ENCODE measurements at regions not wholly inside any gene's neighbourhood (a gene's known extent, or its start where the extent isn't known, plus 50 kb on each side); places are given as distances from the start of the nearest gene placed in this dataset.

DNA sequence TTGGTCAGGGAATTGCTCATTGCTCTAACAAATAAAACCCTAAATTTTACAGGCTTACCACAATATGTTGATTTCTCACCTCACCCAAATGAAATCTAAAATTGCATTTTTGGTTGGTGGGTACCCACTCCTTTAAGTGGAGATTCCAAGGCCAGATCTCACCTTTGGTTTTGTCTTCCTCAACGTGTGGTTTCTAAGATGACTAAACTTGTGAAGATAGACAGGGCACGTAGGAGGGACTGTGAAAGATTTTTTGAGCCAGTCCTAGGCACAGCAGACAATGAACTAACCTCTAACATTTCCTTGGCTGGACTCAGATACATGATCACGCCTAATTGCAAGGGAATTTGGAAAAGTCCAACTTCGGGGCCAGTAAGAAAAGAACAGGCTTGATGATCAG, 1003.9 kb downstream of the FLRT2 start:
- ChIA-PET CTCF (no interaction called here), POLR2A (no interaction called here)
- TF ChIP-seq, protein P1, sequence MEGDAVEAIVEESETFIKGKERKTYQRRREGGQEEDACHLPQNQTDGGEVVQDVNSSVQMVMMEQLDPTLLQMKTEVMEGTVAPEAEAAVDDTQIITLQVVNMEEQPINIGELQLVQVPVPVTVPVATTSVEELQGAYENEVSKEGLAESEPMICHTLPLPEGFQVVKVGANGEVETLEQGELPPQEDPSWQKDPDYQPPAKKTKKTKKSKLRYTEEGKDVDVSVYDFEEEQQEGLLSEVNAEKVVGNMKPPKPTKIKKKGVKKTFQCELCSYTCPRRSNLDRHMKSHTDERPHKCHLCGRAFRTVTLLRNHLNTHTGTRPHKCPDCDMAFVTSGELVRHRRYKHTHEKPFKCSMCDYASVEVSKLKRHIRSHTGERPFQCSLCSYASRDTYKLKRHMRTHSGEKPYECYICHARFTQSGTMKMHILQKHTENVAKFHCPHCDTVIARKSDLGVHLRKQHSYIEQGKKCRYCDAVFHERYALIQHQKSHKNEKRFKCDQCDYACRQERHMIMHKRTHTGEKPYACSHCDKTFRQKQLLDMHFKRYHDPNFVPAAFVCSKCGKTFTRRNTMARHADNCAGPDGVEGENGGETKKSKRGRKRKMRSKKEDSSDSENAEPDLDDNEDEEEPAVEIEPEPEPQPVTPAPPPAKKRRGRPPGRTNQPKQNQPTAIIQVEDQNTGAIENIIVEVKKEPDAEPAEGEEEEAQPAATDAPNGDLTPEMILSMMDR (IDR thresholded peaks at IDR 0.05; ENCODE audit: insufficient read depth, low read length, missing control alignments) = no peak

DNA sequence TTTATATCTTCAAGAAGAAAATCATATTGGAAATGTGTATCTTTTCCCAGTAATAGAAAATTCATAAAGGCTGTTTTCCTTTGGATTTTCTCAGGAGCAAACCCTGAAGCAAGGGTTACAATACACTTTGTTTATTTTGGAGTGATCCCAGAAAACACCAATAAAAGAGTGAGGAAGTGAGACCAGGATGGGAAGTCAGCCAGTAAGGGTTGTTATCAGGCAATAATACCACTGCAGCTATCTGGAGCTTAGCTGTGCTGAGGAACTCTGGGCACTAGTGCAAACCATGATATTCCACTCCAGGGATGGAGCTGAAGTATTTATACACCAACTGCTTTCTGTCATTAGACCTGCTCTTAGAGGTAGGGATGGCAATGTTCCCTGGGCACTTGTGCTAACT, 1002.3 kb downstream of the FLRT2 start:
- no peak for DNase-seq (ENCODE audit: low read depth, low spot score)
- CTCF ChIA-PET = no interaction called here
- TF ChIP-seq, protein P1 (IDR thresholded peaks at IDR 0.05; ENCODE audit: insufficient read depth, low read length, missing control alignments) = no peak
- no peak overlapping the region for H3K4me3 ChIP-seq (ENCODE audit: low read depth, low read length)
- POLR2A ChIA-PET = no interaction called here

More for the DNA sequence above, 1003.9 kb downstream of the FLRT2 start:
- no peak for DNase-seq (ENCODE audit: low read depth, low spot score)
- H3K4me3 ChIP-seq (ENCODE audit: low read depth, low read length) = no peak overlapping the region

DNA sequence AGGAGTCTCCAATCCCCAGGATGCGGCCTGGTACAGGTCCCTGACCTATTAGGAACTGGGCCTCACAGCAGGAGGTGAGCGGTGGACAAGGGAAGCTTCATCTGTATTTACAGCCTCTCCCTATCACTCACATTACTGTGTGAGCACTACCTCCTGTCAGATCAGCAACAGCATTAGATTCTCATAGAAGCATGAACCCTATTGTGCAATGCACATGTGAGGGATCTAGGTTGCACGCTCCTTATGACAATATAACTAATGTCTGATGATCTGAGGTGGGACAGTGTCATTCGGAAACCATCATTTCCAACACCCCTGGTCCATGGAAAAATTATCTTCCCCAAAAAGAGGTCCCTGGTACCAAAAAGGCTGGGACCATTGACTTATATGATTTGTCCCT, 1000.5 kb downstream of the FLRT2 start:
- ChIA-PET POLR2A (no interaction called here), CTCF (no interaction called here)
- TF ChIP-seq, protein P1 (IDR thresholded peaks at IDR 0.05; ENCODE audit: insufficient read depth, low read length, missing control alignments) = no peak

DNA sequence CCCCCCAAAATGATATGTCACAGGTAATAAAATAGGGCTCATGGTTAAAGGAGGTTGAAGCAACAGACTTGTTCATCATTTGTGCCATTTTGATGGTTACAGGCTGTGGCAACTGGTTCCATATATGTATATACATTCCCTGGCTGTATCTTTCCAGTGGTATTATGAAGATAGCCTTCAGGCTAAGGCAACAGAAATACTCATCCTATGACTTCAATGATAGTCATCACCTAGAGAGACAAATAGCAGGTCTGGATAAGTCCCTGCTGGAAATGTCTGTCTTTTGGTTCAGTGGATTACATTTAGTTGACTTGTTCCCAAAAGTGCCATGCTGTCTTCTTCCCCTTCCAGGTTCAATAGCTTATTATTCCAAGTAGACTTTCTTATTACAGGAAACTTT, 997.4 kb downstream of the FLRT2 start:
- POLR2A ChIA-PET = no interaction called here
- CTCF ChIA-PET = no interaction called here
- DNase-seq (ENCODE audit: low read depth, low spot score) = no peak
- no peak overlapping the region for H3K4me3 ChIP-seq (ENCODE audit: low read depth, low read length)
- TF ChIP-seq, protein P1 (IDR thresholded peaks at IDR 0.05; ENCODE audit: insufficient read depth, low read length, missing control alignments) = no peak

More for the DNA sequence above, 1000.5 kb downstream of the FLRT2 start:
- DNase-seq (ENCODE audit: low read depth, low spot score) = no peak
- no peak overlapping the region for H3K4me3 ChIP-seq (ENCODE audit: low read depth, low read length)

DNA sequence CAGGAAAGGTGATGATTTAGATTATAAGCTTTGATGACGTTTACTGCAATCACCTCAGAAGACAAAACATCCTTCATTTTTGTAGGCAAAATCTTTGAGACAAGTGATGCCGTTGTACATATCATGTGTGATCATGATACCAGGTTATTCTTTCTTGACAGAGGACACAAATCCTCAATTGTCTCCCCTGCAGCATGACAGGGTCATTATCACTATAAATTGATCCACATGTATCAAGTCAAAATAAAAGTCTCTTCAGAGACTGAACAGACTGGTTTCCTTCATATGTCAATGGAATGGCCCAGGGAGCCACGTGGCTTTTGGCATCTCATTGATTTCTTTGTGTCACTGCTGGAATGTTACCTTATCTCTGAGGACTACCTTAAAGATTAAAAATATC, 995.7 kb downstream of the FLRT2 start:
- POLR2A ChIA-PET = no interaction called here
- TF ChIP-seq, protein P1 (IDR thresholded peaks at IDR 0.05; ENCODE audit: insufficient read depth, low read length, missing control alignments) = no peak
- DNase-seq (ENCODE audit: low read depth, low spot score) = no peak
- no peak overlapping the region for H3K4me3 ChIP-seq (ENCODE audit: low read depth, low read length)
- CTCF ChIA-PET = no interaction called here

DNA sequence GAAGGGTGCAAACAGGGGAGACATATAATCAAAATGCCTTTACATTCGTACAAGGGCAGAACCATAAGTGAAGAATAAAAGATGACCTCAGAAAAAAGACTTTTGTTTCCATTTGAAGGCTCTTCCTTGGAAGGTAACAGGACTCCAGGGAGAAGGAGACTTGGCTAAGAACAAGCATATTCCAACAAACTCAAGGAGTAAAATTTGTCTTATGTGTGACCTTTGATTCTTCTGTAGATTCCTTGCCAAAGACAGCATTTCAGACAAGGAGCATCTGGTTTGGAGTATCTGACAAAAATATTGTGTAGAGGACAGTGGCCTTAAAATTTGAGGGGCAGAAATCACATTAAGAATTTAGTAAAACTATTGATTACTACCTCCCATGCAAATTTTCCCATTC, 991.9 kb downstream of the FLRT2 start:
- ChIA-PET CTCF (no interaction called here), POLR2A (no interaction called here)
- H3K4me3 ChIP-seq (ENCODE audit: low read depth, low read length) = no peak overlapping the region
- TF ChIP-seq, protein P1 (IDR thresholded peaks at IDR 0.05; ENCODE audit: insufficient read depth, low read length, missing control alignments) = no peak
- DNase-seq (ENCODE audit: low read depth, low spot score) = no peak

Data from AG04449 (cell line).